ENCODE measurements at regions not wholly inside any gene's neighbourhood (a gene's known extent, or its start where the extent isn't known, plus 50 kb on each side); places are given as distances from the start of the nearest gene placed in this dataset.

GRCh38 chr12:123076604-123077297 lies 74.1 kb downstream of the PITPNM2 start:
- H2AFZ ChIP-seq (ENCODE audit: low read length) = no peak overlapping the region
- peaks cover 0 to 2% of the 10 kb centered on the region in 2 experiments; a peak in 2 of 5 replicates for H3K36me3 ChIP-seq (replicated peaks in 1 of 2; ENCODE audit: control insufficient read depth in 1 of 2, insufficient read depth in 2 of 2, low read length in 2 of 2)
- ChIA-PET CTCF (ENCODE audit: low intra/inter-chr PET ratio, low total read pairs) (no interaction called here), POLR2A (no interaction called here)
- no peaks in the 10 kb centered on the region for H3K9me3 ChIP-seq (ENCODE audit: low read length)
- H3K79me2 ChIP-seq (ENCODE audit: insufficient read depth, low read length) = no peaks in the 10 kb centered on the region
- no peak overlapping the region for H3K4me2 ChIP-seq (ENCODE audit: low read depth, low read length)
- H3K4me1 ChIP-seq (ENCODE audit: insufficient read depth, low read length) = peaks cover 53% of the 10 kb centered on the region
- H3K9ac ChIP-seq (ENCODE audit: insufficient read depth, low read depth, low read length) = no peak overlapping the region
- in situ Hi-C loops (cut with HindIII; ENCODE audit: extremely low pct_ligation_motif_present, low pct_unique_long_range_greater_than_20kb) (no loop called here), intact Hi-C loops (cut with micrococcal nuclease; ENCODE audit: unreplicated experiment) (loop anchor here (5.0 kb wide), 1 partner anchor 104 kb away; no protein-coding TSS in a partner anchor)
- no peaks in the 10 kb centered on the region for H4K20me1 ChIP-seq (ENCODE audit: insufficient read depth, low read length)
- WGBS (ENCODE audit: low lambda C conversion rate) = 72% methylated on average over 11 of the region's 11 CpGs
- H3K4me3 ChIP-seq (replicated peaks in 1 of 3; ENCODE audit: insufficient read depth in 1 of 3, low read depth in 2 of 3, low read length in 3 of 3) = no peak overlapping the region
- no peaks in the 10 kb centered on the region for H3K27me3 ChIP-seq (ENCODE audit: control insufficient read depth in 1 of 2, insufficient read depth in 2 of 2, low read length in 2 of 2)
- TF ChIP-seq ZNF30 (CRISPR knock-in tag; IDR thresholded peaks at IDR 0.05) = no peak
- TF ChIP-seq, protein P1, sequence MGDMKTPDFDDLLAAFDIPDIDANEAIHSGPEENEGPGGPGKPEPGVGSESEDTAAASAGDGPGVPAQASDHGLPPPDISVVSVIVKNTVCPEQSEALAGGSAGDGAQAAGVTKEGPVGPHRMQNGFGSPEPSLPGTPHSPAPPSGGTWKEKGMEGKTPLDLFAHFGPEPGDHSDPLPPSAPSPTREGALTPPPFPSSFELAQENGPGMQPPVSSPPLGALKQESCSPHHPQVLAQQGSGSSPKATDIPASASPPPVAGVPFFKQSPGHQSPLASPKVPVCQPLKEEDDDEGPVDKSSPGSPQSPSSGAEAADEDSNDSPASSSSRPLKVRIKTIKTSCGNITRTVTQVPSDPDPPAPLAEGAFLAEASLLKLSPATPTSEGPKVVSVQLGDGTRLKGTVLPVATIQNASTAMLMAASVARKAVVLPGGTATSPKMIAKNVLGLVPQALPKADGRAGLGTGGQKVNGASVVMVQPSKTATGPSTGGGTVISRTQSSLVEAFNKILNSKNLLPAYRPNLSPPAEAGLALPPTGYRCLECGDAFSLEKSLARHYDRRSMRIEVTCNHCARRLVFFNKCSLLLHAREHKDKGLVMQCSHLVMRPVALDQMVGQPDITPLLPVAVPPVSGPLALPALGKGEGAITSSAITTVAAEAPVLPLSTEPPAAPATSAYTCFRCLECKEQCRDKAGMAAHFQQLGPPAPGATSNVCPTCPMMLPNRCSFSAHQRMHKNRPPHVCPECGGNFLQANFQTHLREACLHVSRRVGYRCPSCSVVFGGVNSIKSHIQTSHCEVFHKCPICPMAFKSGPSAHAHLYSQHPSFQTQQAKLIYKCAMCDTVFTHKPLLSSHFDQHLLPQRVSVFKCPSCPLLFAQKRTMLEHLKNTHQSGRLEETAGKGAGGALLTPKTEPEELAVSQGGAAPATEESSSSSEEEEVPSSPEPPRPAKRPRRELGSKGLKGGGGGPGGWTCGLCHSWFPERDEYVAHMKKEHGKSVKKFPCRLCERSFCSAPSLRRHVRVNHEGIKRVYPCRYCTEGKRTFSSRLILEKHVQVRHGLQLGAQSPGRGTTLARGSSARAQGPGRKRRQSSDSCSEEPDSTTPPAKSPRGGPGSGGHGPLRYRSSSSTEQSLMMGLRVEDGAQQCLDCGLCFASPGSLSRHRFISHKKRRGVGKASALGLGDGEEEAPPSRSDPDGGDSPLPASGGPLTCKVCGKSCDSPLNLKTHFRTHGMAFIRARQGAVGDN (CRISPR knock-in tag; IDR thresholded peaks at IDR 0.05) = 0 out of 2 replicates have a peak, but pooled peaks have one; percentile 9
- H3K27ac ChIP-seq (ENCODE audit: extremely low read length, insufficient read depth, low read length) = no peak overlapping the region
- ATAC-seq = no peak; the same call in 2 of the 3 replicates
- no peak for FAIRE-seq
- no TSS peak for BruUV-seq (replicated peaks)
- no peak for DNase-seq (ENCODE audit: low spot score)

Measured in HepG2 (cell line).